ENCODE measurements at regions not wholly inside any gene's neighbourhood (a gene's known extent, or its start where the extent isn't known, plus 50 kb on each side); places are given as distances from the start of the nearest gene placed in this dataset.

GRCh38 chr16:8430401-8430800 is 159.9 kb downstream of the TMEM114 start:
- peaks cover 5% of the 10 kb centered on the region for H3K4me1 Mint-ChIP-seq
- DNase-seq (ENCODE audit: low read depth, low spot score): no peak
- H3K36me3 Mint-ChIP-seq (ENCODE audit: low read depth): no peaks in the 10 kb centered on the region
- TF ChIP-seq CTCF (conservative IDR thresholded peaks at IDR 0.05): no peak
- peaks cover 40% of the 10 kb centered on the region for H3K27me3 Mint-ChIP-seq (ENCODE audit: low read depth)
- H3K9me3 Mint-ChIP-seq: peaks cover 6% of the 10 kb centered on the region
- H3K4me3 Mint-ChIP-seq: no peak overlapping the region
- no peak overlapping the region for H3K27ac Mint-ChIP-seq (ENCODE audit: unreplicated experiment)

- DNase-seq (ENCODE audit: low read depth, low spot score): no peak
- Mint-ChIP-seq H3K4me3 (no peak overlapping the region), H3K4me1 (peaks cover 5% of the 10 kb centered on the region), H3K9me3 (peaks cover 6% of the 10 kb centered on the region), H3K27ac (ENCODE audit: unreplicated experiment) (no peak overlapping the region), H3K27me3 (ENCODE audit: low read depth) (peaks cover 31% of the 10 kb centered on the region), H3K36me3 (ENCODE audit: low read depth) (no peaks in the 10 kb centered on the region)
- no peak for TF ChIP-seq CTCF (conservative IDR thresholded peaks at IDR 0.05)
These were observed 163.7 kb downstream of the TMEM114 start for GRCh38 chr16:8426569-8426968.

- no peak overlapping the region for H3K27ac Mint-ChIP-seq (ENCODE audit: unreplicated experiment)
- no peak for TF ChIP-seq CTCF (conservative IDR thresholded peaks at IDR 0.05)
- H3K36me3 Mint-ChIP-seq (ENCODE audit: low read depth): no peaks in the 10 kb centered on the region
- no peak overlapping the region for H3K4me3 Mint-ChIP-seq
- no peaks in the 10 kb centered on the region for H3K4me1 Mint-ChIP-seq
- peaks cover under 1% of the 10 kb centered on the region for H3K9me3 Mint-ChIP-seq
- H3K27me3 Mint-ChIP-seq (ENCODE audit: low read depth): peaks cover 39% of the 10 kb centered on the region
- no peak for DNase-seq (ENCODE audit: low read depth, low spot score)
These were observed 173.2 kb downstream of the TMEM114 start for GRCh38 chr16:8417145-8417544.

- peaks cover 39% of the 10 kb centered on the region for H3K27me3 Mint-ChIP-seq (ENCODE audit: low read depth)
- H3K27ac Mint-ChIP-seq (ENCODE audit: unreplicated experiment): no peak overlapping the region
- no peak overlapping the region for H3K4me3 Mint-ChIP-seq
- no peaks in the 10 kb centered on the region for H3K36me3 Mint-ChIP-seq (ENCODE audit: low read depth)
- TF ChIP-seq CTCF (conservative IDR thresholded peaks at IDR 0.05): no peak
- DNase-seq (ENCODE audit: low read depth, low spot score): no peak
- H3K4me1 Mint-ChIP-seq: no peaks in the 10 kb centered on the region
- H3K9me3 Mint-ChIP-seq: peaks cover 5% of the 10 kb centered on the region
These were observed 181.3 kb downstream of the TMEM114 start for GRCh38 chr16:8408855-8409567.

- DNase-seq (ENCODE audit: low read depth, low spot score): no peak
- Mint-ChIP-seq H3K27ac (ENCODE audit: unreplicated experiment) (no peak overlapping the region), H3K36me3 (ENCODE audit: low read depth) (no peaks in the 10 kb centered on the region), H3K9me3 (peaks cover 5% of the 10 kb centered on the region), H3K4me3 (no peak overlapping the region), H3K27me3 (ENCODE audit: low read depth) (peaks cover 47% of the 10 kb centered on the region), H3K4me1 (no peaks in the 10 kb centered on the region)
- no peak for TF ChIP-seq CTCF (conservative IDR thresholded peaks at IDR 0.05)
These were observed 183.0 kb downstream of the TMEM114 start for GRCh38 chr16:8407351-8407750.

All from neural crest cell (in vitro differentiated cells).